ENCODE measurements at regions not wholly inside any gene's neighbourhood (a gene's known extent, or its start where the extent isn't known, plus 50 kb on each side); places are given as distances from the start of the nearest gene placed in this dataset.

- DNase-seq: no peak
These were observed 224.2 kb downstream of the SYK start for GRCh38 chr9:91025856-91026255.

GRCh38 chr9:91026266-91026665 lies 224.6 kb downstream of the SYK start:
- no peak for DNase-seq

GRCh38 chr9:91027005-91027404 lies 225.4 kb downstream of the SYK start:
- no peak for DNase-seq

DNA sequence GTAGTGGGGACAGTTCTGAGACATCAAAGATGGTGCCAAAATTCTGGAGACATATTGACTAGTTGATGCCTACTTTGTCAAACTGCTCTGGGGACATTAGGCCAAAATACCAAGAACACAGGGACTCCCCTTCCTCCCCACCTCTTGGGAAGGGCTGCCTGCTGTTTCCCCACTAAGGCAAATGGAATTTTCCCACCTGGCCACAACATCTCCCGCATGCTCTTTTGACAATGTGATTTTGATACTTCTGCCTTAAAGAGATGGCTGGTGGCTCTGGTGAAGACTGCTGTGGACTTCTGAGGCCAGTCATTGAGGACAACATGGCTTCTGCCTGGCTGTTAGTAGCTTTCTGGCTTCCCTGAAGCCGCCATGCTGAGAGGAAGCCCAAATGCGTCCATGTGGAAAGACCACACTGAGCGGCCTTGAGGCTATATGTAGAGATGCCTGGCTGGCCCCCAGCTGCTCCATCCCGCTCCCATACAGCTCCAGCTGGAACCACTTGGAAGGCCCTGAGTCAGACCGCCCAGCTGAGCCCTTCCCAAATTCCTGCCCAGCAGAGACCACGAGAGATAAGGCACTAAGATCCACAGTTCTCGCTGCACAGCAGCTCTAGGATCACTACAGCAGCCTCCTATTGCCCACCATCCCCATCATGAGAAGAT lies 226.7 kb downstream of the SYK start:
- DNase-seq: no peak

GRCh38 chr9:91029650-91030361 lies 228.2 kb downstream of the SYK start:
- DNase-seq: no peak

- no peak for DNase-seq
These were observed 230.5 kb downstream of the SYK start for GRCh38 chr9:91032121-91032531.

- no peak for DNase-seq
These were observed 231.7 kb downstream of the SYK start for GRCh38 chr9:91033270-91033669.

DNA sequence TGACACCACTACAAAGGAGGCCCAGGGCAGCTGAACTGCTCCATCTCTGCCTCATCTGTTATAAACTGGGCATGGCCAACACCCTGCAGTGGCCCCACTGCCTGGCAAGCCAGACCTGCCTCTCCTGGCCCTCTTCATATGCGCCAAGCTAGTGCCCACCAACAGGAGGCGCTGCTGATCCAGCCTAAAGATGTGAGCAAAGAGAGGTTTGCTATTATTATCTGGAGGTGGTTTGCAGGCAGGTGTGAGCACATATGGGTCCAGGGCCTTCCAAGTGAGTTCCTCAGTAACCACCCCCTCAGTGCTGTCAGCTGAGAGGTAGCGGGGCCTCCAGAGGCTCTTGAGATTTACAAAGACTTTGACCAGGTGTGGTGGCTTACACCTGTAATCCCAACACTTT lies 232.2 kb downstream of the SYK start:
- DNase-seq: no peak

DNA sequence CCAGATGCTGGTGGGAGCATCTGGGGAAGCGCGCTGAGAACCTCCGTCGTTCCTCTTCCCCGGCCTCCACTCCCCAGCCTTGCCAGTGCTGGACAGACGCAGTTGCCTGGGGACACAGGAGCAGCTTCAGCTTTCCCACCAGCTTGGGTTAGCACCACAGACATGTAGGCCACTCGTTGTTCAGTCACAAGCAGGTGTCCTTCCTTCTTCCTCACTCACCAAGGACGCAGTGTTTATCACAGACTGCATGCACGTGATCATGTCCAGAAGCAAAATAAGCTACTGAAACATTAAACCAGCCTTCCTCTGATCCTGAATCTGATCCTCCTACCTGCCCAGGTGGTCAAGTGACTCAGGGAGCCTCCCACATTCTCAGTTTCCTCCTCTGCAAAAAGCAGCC lies 232.9 kb downstream of the SYK start:
- no peak for DNase-seq

DNA sequence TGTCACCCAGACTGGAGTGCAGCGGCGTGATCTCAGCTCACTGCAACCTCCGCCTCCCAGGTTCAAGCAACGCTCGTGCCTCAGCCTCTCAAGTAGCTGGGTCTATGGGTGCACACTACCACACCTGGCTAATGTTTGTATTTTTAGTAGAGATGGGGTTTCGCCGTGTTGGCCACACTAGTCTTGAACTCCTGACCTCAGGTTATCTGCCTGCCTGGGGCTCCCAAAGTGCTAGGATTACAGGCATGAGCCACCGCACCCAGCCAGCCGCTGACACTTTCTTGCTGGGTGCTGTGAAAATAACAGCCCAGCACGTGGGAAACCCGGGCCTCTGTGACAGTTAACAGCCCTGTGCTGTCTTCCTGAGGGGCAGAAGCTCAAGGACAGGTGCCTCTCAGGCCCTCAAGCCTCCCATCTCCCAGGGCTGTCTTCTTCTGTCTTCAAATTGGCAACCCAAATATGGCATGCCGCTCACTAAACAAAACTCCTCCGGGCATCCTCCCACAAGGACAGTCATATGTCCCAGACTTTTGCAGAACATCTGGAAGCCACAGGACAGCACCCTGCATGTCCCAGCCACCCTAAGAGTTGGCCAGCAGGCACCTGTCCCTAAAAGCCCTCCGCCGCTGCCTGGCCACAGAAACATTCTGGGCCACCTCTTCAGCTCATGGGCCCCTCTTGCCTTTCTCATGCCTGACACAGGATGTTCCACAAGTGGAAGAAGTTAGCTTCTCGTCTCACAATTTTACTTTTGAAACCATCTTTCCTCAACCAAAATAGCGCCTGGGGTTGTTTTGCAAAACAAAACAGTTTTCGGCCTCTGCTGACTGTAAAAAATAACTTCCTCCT lies 233.6 kb downstream of the SYK start:
- DNase-seq: no peak

DNA sequence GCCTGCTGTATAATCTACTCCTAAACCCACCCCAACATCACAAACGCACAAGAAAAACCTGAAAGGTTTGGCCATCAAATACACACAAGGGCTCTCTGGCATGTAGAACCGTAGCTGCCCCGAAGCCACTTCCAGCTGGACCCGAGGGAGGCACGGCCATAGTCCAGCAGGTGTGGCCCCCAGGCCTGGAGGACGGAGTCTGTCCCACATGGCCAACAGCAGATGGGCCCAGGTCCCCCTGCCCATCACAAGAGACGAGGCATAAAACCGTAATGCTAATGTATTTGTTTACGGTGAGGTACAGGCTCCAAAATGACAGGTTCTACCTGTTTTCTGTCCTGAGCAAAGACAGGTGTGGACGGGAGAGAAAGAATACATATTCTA lies 234.2 kb downstream of the SYK start:
- DNase-seq: no peak

GRCh38 chr9:91036356-91036755 lies 234.7 kb downstream of the SYK start:
- DNase-seq: no peak

- peak; percentile 87 for DNase-seq
These were observed 235.3 kb downstream of the SYK start for GRCh38 chr9:91036826-91037510.

- peak; percentile 28 for DNase-seq
These were observed 236.2 kb downstream of the SYK start for GRCh38 chr9:91037511-91038482.

- no peak for DNase-seq
These were observed 237.0 kb downstream of the SYK start for GRCh38 chr9:91038483-91039124.

GRCh38 chr9:91039125-91039834 lies 237.7 kb downstream of the SYK start:
- DNase-seq: no peak

GRCh38 chr9:91039835-91040140 lies 238.2 kb downstream of the SYK start:
- DNase-seq: no peak

DNA sequence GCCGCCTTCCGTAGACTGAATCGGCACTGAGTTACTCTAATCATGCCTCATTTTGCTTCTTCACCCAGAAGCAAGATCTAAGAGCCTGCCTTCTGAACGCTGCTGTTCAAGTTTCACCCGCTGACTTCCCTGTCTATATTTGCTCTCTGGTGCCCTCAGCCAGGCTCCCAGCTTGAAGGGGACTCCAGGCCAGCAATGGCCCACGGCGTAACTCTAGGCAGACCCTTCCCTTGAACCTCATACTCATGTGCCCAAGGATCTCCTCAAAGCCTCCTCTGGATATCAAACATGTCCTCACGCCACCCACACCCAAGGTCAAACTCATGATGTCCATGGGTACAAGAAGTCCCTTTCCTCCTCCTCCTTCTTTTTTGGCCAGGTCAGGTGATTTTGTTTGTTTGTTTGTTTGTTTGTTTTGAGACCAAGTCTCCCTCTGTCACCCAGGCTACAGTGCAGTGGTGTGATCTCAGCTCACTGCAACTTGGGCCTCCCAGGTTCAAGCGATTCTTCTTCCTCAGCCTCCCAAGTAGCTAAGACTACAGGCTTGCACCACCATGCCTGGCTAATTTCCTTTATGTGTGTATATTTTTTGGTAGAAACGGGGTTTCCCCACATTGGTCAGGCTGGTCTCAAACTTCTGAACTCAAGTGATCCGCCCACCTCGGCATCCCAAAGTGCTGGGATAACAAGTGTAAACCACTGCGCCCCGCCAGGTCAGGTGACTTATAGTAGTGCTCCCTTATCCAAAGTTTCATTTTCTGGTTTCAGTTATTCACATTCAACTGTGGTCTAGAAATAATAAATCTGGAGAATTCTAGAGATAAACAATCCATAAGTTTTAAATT lies 239.0 kb downstream of the SYK start:
- DNase-seq: no peak

DNA sequence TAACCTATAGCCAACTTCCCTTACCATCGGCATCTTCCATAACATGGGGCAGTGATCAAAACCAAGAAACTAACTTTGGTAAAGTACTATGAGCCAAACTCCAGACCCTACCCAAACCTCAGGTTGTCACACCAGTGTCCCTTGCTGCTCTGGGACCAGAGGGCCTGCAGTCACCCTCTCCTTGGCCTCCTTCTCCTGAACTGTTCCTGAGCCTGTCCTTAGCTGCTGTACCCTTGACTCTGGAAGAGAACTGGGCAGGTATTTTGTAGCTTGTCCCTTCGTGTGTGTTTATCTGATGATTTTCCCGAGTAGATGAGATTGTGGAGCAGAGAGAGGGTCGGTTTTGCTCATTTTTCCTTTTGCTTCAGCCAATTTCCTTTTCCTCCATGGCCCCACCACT lies 240.4 kb downstream of the SYK start:
- DNase-seq: no peak

GRCh38 chr9:91042541-91042940 lies 240.9 kb downstream of the SYK start:
- DNase-seq: no peak
